ENCODE measurements at regions not wholly inside any gene's neighbourhood (a gene's known extent, or its start where the extent isn't known, plus 50 kb on each side); places are given as distances from the start of the nearest gene placed in this dataset.
"Not testable (repeated sequence)": the region's sequence is repeated elsewhere in the genome, so short reads cannot be mapped to it uniquely, and the experiment has no call there.

- DNase-seq (ENCODE audit: low read depth), result peak; percentile 12
Measured at GRCh38 chr21:32940079-32941014, 85.4 kb upstream of the OLIG2 start.

DNA sequence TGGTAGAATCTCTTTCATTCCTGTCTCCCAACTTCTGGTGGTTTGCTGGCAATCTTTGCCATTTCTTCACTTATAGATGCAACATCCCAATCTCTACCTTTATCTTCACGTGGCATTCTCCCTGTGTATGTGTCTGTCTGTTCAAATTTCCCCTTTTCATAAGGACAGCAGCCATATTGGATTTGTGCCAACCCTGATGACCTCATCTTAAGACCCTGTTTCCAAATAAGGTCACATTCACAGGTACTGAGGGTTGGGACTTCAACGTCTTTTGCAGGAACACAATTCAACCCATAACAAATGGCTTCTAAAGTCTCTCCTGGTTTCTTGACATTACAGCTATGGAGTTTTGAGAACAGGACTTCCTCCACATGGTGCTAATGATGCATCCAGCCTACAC is 84.5 kb upstream of the OLIG2 start:
- no peak for DNase-seq (ENCODE audit: low read depth)

GRCh38 chr21:32946654-32947053 is 79.1 kb upstream of the OLIG2 start:
- no peak for DNase-seq (ENCODE audit: low read depth)

GRCh38 chr21:32947736-32948135 is 78.0 kb upstream of the OLIG2 start:
- no peak for DNase-seq (ENCODE audit: low read depth)

GRCh38 chr21:32949701-32950100 is 76.0 kb upstream of the OLIG2 start:
- DNase-seq (ENCODE audit: low read depth), result no peak

- no peak for DNase-seq (ENCODE audit: low read depth)
Measured at GRCh38 chr21:32951041-32951440, 74.7 kb upstream of the OLIG2 start.

- no peak for DNase-seq (ENCODE audit: low read depth)
Measured at GRCh38 chr21:32954353-32954752, 71.4 kb upstream of the OLIG2 start.

DNA sequence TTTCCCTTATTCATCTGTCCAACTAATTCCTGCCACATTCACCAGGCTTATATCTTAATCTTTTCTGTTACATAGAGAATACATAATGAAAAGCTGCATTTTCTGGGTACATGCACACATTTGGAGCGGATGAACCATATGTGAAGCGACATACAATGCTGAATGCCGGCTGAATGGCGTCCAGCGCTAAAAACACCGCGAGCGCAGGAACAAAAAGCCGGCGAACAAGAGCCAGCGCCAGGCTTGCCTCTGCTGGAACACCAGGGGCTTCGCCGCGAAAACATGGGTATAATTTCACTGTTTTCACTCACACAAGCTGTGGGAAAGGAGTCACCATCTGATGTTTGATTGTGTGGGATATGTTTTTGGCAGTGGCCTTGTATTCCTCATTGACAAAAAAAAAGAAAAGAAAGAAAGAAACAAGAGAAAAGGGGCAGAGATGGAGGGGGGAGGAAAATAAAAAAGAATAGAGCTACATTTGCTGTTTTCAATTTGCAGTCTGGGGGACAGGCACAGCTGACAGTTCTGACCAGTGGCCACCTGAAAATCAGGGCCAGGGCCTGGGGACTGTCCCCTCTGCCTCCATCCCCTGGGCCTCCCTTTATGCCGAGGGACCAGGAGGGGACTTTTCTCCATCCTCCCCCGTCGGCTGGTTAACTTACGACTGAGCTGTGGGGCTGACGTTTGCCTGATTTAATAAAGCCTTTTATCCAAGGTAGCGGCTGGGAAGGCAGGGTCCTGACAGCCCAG is 70.2 kb upstream of the OLIG2 start:
- DNase-seq (ENCODE audit: low read depth), result no peak

DNA sequence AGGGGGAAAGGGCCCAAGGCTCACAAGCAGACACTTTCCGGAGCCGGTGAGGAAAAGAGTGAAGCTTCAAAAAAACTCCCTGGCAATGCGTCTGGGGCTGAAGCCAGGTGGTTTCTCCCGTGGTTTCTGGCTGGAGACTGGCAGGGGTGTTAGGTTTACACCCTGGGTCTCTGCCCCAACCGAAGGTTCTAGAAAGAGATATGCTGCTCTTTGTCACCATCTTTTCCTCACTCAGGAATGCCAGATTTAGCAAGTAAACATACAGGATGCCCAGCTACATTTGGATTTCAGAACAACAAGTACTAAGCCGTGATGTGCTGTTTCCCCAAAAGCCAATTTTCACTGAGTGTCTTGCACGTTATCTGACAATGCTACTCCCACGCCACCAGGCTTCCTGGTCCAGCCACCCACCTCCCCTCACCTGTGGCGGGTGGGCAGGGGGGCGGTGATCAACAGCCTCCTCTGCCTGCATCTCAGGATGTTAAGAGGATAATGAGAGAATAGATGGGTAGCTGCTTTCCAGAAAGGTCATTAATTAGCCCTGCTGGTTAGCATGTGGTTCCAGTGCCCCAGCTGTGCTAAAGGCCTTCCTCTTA is 69.6 kb upstream of the OLIG2 start:
- no peak for DNase-seq (ENCODE audit: low read depth)

DNA sequence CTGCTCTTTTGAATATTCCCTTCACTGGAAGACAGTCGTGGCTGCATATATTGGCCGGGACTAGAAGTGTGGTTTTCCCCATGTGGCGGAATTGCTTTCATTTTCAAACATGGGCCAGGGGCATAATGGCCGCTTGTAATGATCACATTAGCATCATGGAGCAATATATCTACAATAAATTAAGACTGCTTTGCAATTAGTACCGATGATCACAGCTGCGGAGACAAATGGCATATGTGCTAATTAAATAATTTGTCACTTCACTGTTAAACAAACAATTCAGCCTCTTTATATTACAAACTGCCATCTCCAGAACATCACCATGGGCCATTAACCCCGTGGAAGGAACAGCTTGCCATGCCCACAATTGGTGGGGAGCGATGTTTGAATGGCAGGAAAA is 68.2 kb upstream of the OLIG2 start:
- no peak for DNase-seq (ENCODE audit: low read depth)

DNA sequence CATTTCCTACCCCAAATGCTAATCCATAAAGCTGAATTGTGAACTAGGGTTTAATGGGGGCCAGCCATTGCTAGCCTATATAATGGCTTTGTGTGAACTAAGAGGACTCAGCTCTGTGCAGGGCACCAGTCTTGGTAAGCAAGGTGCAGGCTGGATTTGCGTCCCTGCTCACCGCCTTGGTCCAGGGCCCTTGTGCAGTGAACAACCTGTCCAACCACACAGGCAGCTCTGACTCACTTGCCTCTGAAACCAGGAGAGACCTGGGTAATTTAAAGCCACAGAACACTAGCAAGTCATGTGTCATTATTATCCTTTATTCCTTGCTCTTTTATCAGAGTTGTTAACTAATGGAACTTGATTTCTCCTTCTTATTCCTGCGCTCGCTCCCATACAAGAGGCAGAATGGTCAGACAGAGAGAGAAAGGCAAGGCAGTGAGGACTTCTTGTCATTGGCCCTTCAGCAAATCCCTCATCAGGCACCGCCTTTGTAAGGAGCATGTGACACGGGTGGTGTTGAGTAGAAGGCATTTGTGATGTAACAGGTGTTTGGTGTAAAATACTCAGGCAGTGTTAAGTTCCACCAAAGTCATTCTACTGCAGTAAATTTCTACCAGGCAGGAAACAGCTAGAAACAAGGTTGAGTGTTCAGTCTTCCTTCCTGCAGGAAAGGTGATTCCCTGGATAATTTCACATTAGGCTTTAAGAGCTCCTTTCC is 67.3 kb upstream of the OLIG2 start:
- DNase-seq (ENCODE audit: low read depth), result no peak

GRCh38 chr21:32962268-32962667 is 63.5 kb upstream of the OLIG2 start:
- no peak for DNase-seq (ENCODE audit: low read depth)

DNA sequence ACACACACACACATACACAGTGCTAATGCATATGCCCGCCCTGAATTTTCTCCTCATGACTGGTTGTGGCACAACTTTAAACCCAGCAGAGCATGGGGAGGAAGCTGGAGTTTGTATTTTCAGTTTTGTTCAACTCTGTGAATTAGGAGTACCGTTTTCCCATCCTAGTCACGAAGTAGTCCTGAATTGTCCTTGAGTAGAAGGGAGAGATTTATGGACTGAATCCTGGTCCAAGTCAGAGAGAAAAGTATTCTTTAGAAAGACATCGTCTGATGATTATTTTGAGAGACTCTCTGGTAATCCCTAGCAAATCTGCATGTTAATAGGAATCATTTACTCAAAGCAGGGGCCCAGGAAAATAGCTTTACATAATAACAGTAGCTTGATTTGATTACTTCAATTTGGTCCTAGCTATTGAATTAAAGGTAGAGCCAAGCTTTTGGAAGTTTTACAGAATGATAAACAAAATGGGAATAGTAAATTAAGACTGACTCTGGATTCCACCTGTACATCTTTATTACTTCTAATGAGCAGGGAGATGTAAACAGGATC is 60.5 kb upstream of the OLIG2 start:
- no peak for DNase-seq (ENCODE audit: low read depth)

DNA sequence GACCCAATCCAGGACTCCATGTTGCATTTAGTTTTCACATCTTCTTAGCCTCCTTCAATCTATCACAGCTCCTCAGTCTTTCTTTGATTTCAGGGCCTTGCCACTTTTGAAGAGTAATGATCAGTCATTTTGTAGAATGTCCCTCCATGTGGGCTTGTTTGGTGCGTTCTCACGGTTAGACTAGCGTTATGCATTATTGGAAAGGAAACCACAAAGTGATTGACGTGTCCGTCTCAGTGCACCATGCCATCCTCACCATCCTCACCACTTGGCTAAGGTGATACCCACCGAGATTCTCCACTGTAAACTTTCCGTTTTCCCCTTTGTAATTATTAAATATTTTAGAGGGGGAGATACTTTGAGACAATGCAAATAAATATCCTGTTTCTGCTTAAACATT is 59.6 kb upstream of the OLIG2 start:
- no peak for DNase-seq (ENCODE audit: low read depth)

GRCh38 chr21:32968103-32968502 is 57.6 kb upstream of the OLIG2 start:
- DNase-seq (ENCODE audit: low read depth), result not testable (repeated sequence)

DNA sequence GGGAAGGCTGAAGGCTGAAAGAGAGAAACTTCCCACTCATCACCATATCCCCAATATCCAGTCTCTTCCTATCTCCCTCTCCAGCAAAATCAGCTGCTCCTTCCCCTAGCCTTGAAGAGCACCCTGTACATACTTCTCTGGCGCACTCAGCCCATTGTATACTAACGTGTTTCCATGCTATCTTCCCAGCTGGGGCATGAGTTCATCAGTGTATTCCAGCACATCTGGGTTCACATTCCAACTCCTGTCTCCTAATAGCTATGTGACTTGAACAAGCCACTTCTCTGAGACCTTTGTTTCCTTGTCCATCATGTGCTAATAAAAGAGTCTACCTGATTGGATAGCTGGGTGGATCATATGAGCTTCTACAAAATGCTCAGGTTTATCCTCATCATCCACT is 51.1 kb upstream of the OLIG2 start:
- DNase-seq (ENCODE audit: low read depth), result no peak

- no peak for DNase-seq (ENCODE audit: low read depth)
Measured at GRCh38 chr21:32975811-32976431, 49.8 kb upstream of the OLIG2 start.
